HG03103 (cell line): ENCODE measurements at regions not wholly inside any gene's neighbourhood (a gene's known extent, or its start where the extent isn't known, plus 50 kb on each side); places are given as distances from the start of the nearest gene placed in this dataset.
"Not testable (repeated sequence)": the region's sequence is repeated elsewhere in the genome, so short reads cannot be mapped to it uniquely, and the experiment has no call there.

Experiments used
- ATAC-seq: cut with Tn5 transposase; IDR thresholded peaks from one replicate; pipeline ENCODE4 v1.9.1; 2021; ENCODE audit warnings: low read depth; ENCODE audit not compliant: unreplicated experiment

GRCh38 chr21:28003627-28004026, 989.0 kb downstream of the LTN1 start:
- ATAC-seq, result not testable (repeated sequence)

DNA sequence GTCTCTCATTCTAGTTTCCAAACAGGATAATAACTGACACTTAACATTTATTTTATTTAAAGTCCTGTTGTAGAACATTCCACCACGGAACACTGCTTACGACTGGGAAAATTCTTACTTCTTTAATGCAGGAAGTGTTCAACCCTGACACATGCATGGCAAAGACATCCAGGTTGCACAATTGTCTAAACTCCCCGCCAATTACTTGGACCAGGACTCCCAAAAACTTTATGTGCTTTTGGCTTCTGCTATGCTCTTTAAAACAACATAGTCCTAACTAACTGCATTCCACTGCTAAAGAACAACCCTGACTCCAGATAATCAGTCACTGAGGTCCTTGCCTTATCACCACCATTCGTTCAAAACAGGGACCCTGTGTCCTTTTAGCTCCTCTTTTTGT, 995.8 kb downstream of the LTN1 start:
- not testable (repeated sequence) for ATAC-seq

GRCh38 chr21:27984663-27985325, 1007.9 kb downstream of the LTN1 start:
- not testable (repeated sequence) for ATAC-seq

- not testable (repeated sequence) for ATAC-seq
Observed at GRCh38 chr21:27979446-27979845, 1012.6 kb upstream of the ADAMTS5 start.

GRCh38 chr21:27975514-27975913, 1008.6 kb upstream of the ADAMTS5 start:
- ATAC-seq, result no peak

DNA sequence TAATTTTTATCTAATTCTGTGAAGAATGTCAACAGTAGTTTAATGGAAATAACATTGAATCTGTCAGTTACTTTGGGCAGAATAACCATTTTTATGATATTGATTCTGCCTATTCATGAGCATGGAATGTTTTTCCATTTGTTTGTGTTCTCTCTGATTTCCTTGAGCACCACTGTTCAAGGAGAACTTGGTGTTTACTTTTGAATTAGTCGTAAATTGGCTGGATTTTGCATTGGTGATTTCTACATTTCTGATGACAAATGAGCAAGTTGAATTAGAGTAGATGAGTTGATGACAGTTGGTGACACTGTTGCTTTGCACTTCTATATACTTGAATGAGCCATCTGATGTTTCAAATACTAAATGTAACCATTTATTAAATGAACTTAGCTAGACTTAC, 1007.3 kb upstream of the ADAMTS5 start:
- ATAC-seq, result not testable (repeated sequence)

- ATAC-seq, result not testable (repeated sequence)
Observed at GRCh38 chr21:27968240-27968639, 1001.4 kb upstream of the ADAMTS5 start.

- ATAC-seq, result no peak
Observed at GRCh38 chr21:27954543-27955165, 987.8 kb upstream of the ADAMTS5 start.

GRCh38 chr21:27953340-27954045, 986.6 kb upstream of the ADAMTS5 start:
- no peak for ATAC-seq

GRCh38 chr21:27949093-27949492, 982.2 kb upstream of the ADAMTS5 start:
- ATAC-seq, result not testable (repeated sequence)

DNA sequence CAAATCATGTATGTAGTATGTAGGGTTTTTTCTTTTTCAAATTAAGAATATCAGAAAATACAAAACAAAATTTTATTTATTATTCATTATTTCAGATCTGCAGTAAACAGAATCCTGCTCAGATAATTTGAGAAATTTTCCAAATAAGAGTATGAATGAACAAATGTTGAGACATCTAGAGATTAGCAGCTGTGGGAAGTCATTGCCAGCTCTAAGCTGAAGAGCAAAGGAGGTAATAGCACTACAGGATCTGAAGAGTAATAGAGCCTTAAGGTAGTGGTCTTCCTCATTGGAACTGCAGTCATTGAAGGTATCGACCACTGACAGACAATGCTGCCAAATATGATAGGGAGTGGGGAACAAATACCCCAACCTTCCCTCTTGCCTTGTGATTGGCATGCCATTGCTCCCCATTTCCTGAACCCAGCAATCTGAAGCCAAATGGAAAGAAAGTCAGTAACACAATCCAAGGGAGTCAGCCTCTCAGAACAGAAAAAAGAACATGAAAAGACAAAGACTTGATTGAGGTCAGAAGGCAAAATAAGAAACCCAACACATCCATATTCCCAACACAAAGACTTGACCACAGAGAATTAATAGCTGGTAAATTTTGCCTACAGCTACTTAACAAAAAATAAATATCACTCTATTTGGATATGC, 963.4 kb upstream of the ADAMTS5 start:
- not testable (repeated sequence) for ATAC-seq

DNA sequence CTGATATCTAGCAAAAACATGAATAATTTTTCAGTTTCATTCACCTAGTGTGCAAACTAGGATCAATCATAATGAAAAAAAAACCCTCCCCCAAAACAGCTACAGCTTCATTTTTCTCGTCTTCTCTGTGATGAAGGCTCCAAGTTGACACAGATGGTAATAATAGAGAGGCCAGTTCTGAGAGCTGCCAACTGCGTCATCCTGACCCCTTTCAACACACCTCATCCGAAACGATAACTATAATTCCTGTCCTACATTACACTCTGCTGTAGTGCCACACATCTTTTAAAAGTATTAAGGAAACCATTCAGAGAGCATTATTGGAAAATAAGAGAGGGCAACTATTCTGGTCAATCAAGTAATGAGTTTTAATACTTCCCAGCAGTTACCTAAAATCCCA, 962.3 kb upstream of the ADAMTS5 start:
- ATAC-seq, result not testable (repeated sequence)

DNA sequence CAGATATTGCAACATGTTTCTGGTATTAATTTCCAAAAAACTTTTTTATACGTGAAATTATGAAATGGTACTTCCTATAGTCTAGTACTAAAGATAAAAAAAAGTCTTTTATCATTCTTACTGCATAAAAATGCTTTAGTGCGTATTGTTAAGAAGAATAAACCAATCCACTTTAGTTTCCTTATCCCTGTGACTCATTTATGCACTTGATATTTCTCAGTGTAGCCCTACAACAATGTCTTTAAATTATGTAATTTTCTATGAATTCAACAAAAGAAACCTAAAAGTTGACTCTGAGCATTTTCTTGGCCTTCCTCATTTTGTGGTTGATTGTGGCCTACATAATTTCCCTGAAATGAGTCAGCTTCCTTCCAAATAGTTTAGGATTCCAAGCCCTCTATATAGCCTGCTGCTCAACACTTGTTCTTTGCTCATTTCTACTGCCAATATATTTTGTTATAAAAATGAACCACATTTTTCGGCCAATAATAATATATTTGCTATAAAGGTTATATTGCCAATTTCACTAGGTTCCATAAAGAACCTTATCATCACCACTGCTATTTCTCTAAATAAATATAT, 961.7 kb upstream of the ADAMTS5 start:
- not testable (repeated sequence) for ATAC-seq

DNA sequence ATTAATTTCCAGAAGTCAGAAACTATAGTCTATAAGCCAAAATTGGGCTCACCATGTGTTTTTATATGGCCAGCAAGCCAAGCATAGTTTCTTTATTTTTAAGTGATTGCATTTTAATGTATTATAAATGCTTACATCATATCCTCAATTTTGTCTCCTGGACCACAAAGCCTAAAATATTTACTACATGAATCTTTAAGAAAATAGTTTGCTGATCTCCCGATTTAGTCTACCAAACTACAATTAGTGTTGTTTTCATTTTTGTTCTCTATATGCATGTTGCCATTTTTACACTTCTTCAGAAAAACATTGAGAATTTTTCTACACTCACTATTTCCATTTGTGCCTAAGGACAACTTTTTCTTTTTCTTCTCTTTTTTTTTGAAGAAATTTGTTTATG, 954.5 kb upstream of the ADAMTS5 start:
- ATAC-seq, result not testable (repeated sequence)

DNA sequence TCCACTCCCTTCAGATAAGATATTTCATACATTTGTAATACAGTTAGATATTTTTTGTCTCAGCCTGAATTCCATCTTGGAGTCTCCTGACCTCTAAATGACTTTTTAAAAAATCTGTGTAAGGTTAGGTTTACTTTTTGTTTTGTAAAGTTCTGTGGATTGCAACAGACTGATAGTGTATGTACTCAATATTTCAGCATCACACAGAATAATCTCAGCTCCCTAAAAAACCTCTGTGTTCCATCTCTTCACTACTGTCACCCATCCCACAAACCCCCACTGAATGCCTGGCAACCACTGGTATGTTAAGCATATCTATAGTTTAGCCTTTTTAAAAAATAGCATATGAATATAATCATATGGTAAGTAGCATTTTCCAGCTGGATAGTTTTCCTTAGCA, 951.1 kb upstream of the ADAMTS5 start:
- ATAC-seq, result not testable (repeated sequence)

- not testable (repeated sequence) for ATAC-seq
Observed at GRCh38 chr21:27916326-27916725, 949.4 kb upstream of the ADAMTS5 start.

- not testable (repeated sequence) for ATAC-seq
Observed at GRCh38 chr21:27912133-27912532, 945.2 kb upstream of the ADAMTS5 start.

GRCh38 chr21:27909487-27909886, 942.6 kb upstream of the ADAMTS5 start:
- not testable (repeated sequence) for ATAC-seq

- not testable (repeated sequence) for ATAC-seq
Observed at GRCh38 chr21:27908816-27909215, 941.9 kb upstream of the ADAMTS5 start.

GRCh38 chr21:27902904-27903303, 936.0 kb upstream of the ADAMTS5 start:
- not testable (repeated sequence) for ATAC-seq

- not testable (repeated sequence) for ATAC-seq
Observed at GRCh38 chr21:27893619-27894018, 926.7 kb upstream of the ADAMTS5 start.
